HG02678 (cell line): ENCODE measurements at regions not wholly inside any gene's neighbourhood (a gene's known extent, or its start where the extent isn't known, plus 50 kb on each side); places are given as distances from the start of the nearest gene placed in this dataset.

Experiments
- ATAC-seq: cut with Tn5 transposase; IDR thresholded peaks from one replicate; pipeline ENCODE4 v1.9.1; 2021; ENCODE audit warnings: mild to moderate bottlenecking, moderate library complexity; ENCODE audit not compliant: unreplicated experiment

- ATAC-seq = no peak
These were observed 312.2 kb downstream of the MATN1 start for GRCh38 chr1:30411206-30411605.

DNA sequence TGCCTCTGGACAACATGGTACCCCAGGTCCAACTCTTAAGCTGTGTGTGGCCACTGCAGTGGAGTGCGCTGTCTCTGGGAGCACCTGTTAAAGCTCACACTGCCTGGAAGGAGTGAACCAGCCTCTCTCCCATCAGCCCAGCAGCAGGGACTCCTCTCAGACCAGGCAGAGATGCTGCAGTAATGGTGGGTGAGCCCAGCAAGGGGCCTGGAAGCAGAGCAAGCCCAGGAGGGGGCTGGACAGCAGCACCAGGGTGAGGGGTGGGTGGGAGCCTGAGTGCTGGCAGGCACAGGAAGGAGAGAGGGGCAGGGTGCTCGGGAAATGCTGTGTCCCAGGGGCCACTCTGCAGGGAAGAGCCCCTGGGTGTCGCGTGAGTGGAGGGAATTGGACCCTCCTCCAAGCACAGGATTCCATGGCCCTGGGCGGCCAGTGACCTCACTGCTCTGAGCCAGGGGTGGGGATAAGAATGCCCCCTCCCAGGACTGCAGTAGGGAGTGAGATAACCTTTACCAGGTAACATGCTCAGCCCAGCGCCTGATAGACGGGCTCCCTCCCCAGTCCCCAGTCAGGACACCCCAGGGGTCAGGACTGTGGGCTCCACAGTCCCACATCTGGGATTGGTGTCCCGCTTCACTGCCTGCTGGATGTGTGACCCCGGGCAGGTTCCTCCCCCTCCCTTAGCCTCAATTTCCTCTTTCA, 313.1 kb downstream of the MATN1 start:
- ATAC-seq = no peak

DNA sequence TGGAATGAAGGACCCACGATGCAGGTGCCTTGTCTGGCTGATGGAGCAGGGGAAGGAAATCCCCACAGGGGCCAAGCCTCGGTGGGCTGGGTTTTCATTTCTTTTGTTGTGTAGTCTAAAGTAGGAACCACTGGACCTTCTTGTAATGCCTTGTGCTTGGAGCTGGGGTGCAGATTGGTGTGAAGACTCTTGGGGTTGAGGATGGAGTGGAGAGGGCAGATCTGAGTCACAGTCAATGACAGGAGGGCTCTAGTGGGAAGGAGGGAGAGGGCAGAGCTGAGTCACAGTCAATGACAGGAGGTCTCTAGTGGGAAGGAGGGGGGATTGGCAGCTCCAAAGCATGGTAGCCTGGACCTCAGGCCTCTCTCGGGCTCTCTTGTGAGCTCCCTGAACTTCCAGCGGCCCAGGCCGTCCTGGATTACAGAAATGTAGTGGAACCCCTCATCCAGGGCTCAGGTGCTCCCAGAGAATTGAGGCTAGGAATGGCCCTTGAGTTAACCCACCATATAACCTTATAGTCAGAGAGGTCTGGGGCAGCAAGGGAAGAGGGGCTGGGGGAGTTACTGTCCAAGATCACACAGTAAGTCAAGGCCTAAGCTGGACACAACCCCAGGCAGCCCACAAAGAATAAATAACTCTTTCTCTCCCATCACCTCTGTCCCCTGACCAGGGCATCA, 313.8 kb downstream of the MATN1 start:
- ATAC-seq = no peak

GRCh38 chr1:30407865-30408580, 315.4 kb downstream of the MATN1 start:
- no peak for ATAC-seq

DNA sequence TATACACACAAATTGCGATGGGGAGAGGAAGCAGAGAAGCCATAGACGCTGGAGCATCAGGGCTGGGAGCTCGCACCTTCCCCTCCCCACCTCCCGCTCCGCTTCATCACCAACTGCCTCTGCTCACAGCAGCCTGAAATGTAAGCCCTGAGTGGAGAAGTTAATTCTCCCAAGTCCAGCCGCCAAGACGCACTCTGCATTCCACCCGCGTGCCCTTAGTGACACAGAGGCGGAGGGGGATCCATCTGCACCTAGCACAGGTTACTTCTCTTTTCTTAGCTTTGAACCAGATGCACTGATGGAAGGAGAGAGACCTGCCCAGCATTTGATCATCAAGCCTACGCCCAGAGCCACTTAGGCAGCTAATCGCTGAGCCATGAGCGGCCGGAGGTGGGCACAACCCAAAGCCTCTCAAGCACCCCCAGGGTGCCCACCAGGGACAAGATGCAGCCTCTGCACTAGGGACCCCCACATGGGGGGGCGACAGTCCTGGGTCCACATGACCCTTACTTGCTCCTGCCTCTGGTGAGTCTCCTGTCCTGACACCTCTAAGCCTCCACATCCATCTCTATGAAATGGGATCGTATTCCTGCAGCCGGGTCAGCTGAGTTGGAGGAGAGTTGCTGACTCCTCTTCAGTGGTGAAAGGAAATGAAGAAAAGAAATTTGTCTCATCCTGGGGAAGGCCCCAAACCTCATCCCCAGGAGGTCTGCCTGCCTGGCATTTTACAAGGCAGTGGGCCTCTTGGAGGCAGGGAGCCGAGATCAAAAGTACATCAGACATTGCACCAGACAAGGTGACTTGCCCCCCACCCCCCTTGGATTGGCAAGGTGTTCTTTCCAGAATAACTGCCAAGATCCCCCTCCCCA, 316.2 kb downstream of the MATN1 start:
- no peak for ATAC-seq

GRCh38 chr1:30405631-30406212, 317.7 kb downstream of the MATN1 start:
- ATAC-seq = no peak

DNA sequence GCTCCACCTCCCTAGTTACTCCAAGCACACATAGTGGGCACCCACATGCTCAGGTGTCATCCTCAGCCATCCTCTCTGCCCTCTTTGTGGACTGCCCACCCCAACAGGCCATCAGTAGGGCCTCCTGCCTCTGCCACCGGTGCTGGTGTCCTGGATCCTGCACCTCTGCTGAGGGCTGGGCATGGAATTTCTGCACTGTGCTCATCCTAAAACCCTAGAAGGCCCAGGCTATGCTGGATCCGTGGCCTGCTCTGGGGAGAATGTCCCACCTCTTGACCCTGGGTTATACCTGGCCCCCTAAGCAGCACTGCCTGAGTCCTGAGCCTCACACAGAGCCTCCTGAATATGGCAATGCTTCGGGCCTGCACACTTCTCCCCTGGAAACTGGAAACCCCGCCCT, 318.3 kb downstream of the MATN1 start:
- no peak for ATAC-seq

- no peak for ATAC-seq
These were observed 319.0 kb downstream of the MATN1 start for GRCh38 chr1:30404341-30404740.

DNA sequence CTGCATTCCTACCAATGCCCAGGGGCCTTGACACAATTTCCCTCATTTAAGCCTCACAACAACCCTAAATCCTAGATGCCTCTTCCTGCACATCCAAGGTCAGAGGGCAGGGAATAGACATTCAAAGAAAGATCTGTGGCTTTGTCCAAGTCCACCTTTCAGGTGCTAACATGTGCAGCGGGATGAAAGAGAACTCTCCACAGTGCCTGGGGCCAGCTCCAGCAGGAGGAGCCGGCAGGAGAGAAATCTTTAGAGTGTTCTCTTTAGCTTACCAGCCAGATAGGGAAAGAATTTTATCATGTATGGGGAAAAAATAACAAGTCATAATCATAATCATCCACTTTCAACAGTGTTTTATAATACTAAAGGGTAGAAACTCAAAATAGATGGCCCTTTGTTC, 319.7 kb downstream of the MATN1 start:
- ATAC-seq = no peak

- no peak for ATAC-seq
These were observed 320.2 kb downstream of the MATN1 start for GRCh38 chr1:30403061-30403645.

GRCh38 chr1:30402031-30402430, 321.4 kb downstream of the MATN1 start:
- no peak for ATAC-seq

DNA sequence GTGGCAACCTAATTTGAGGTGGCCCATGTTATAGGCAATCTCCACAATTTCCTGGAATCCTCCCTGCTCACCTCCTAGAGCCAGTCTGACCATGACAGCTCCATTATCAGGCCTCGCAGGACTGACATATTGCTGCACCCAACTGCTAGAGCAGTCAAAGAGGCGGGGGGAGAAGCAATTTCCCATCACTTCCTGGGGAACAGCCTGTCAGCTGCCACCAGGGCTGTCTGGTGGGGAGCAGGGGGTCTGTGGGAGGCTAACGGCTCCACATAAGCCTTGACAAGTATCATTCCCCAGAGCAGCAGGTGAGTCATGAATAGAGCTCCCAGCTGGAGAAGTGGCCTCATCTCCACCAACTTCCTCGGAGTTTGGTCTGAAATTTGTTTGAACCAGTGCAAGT, 322.9 kb downstream of the MATN1 start:
- no peak for ATAC-seq

DNA sequence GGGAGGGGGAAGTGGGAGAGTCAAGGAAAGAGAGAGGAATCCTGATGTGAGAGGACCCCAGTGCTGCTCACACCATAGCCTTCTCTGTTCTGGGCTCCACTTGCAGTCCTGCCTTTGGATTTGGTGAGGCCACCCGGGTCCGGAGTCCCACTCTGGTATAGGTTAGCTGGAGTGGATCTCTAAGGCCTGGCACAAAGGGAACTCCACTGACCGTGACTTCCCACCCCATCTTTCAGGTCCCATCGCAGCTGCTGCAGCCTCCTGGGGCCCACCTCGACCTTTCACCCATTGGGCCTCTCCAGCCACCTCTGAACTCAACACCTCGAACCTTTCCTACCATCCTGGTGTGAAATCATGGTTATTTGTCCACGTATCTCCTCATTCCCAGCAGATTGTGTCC, 324.4 kb downstream of the MATN1 start:
- ATAC-seq = no peak

DNA sequence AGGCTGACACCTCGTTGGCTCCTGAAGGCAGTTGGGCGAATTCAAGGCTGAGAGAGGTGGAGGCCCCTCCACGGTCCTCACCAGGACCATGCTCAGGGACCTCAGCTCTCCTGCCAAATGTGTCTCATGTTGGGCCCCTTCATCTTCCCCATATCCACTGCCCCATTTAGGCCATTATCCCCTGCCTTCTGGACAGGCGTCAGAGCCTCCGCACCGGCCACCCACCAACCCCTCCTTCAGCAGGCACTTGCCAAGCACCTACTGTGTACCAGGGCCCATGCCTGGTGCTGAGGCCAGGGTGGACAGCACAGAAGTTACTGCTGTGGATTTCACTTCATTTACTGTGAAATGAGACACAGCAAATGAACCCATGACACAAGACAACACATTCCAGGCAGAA, 325.8 kb downstream of the MATN1 start:
- ATAC-seq = no peak

- ATAC-seq = no peak
These were observed 327.8 kb downstream of the MATN1 start for GRCh38 chr1:30395631-30396030.

GRCh38 chr1:30388386-30388785, 335.0 kb downstream of the MATN1 start:
- ATAC-seq = no peak

DNA sequence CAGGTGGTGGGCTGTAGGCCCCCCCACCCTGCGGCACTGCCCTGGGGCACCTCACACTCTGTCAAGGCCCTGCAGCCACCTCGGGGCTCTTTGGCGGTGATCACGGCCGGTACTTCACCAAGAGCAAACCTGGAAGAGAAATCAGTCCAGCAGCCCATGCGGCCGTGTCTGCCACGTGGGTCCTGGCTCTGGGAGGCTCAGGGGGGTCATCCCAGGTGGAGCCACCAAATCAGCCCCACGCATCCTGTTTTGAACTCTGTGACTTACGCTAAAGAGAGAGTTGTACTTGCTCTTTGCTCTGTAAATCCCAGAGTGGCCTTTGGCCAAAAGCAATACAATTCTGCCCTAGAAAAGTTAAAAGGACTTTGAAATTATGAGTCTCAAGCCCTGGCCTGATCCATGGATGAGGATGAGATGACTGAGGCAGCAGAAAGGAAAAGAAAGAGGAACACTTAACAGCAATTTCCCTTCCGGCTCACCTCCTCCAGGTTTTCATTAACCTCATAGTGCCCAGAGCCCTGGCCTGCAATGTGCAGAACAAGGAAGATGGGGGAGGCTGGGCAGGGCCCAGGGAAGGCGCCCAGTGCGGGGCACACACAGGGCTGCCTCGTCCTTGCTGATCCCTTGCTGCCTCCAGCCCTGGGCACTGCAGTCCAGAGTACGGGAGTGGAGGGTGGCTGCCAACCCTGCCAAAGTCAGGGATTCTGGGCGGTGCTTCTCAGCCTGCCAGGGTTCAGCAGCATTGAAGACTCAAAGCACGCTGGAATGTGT, 337.0 kb downstream of the MATN1 start:
- ATAC-seq = no peak

DNA sequence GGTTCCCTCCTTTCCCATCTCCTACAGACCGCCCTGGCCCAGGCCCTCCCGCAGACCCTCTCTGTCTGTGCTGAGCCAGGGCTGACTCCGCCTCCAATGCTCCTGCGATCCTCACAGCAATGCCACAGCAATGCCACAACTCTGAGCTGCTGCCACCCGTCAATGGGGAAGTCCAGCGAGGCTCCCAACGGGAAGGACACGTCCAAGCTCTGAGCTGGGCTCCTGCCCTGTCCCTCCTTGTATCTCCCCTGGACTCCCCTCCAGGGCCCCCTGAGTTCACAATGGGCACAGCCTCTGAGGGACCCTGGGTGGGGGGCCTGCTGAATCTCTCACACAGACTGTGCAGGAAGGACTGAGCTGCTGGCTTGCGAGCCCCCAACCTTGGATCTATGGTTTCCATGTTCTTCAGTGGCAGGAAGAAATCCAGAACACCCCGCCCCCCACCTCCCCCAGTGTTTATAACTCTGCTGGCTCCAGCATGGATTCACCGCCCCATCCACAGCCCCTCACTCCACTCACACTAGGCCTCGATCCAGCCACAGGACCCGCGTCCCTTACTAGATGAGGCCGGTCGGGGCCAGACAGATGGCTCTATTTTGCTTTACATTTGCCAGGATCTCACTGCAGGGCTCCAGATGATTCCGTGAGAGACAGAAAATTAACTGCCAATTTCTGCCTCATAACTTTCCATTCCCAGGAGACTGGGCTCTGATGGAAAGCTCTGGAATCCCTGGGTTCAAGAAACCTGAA, 338.0 kb downstream of the MATN1 start:
- ATAC-seq = no peak
